H9 (cell line): ENCODE measurements at regions not wholly inside any gene's neighbourhood (a gene's known extent, or its start where the extent isn't known, plus 50 kb on each side); places are given as distances from the start of the nearest gene placed in this dataset.

ENCODE experiments used
- DNase-seq: peaks from one replicate; pipeline ENCODE4 v3.0.0-alpha.2; 2017
- H2AFZ ChIP-seq: one replicate; pipeline ENCODE4 v1.6.1; 2013; ENCODE audit warnings: mild to moderate bottlenecking, low read length, control low read depth, moderate library complexity
- H2AK5ac ChIP-seq: 2 replicates; pipeline ENCODE4 v1.6.1; 2013; ENCODE audit warnings: low read length, control low read depth, mixed read lengths; ENCODE audit not compliant: insufficient read length
- H2BK120ac ChIP-seq: one replicate; pipeline ENCODE4 v1.6.1; 2013; ENCODE audit warnings: low read depth, mild to moderate bottlenecking, low read length, control low read depth, inconsistent platforms; ENCODE audit not compliant: poor library complexity, severe bottlenecking
- H2BK12ac ChIP-seq: 2 replicates; pipeline ENCODE4 v1.6.1; 2013; ENCODE audit warnings: low read length, control low read depth, mixed read lengths, low read depth; ENCODE audit not compliant: insufficient read length
- H2BK15ac ChIP-seq: 2 replicates; pipeline ENCODE4 v1.6.1; 2013; ENCODE audit warnings: low read depth, low read length, control low read depth
- H2BK20ac ChIP-seq: one replicate; pipeline ENCODE4 v1.6.1; 2013; ENCODE audit warnings: low read depth, mild to moderate bottlenecking, low read length, control low read depth, inconsistent platforms; ENCODE audit not compliant: poor library complexity, severe bottlenecking
- H2BK5ac ChIP-seq: 2 replicates; pipeline ENCODE4 v1.6.1; 2013; ENCODE audit warnings: low read length, control low read depth, mixed read lengths; ENCODE audit not compliant: insufficient read length
- H3K14ac ChIP-seq: 2 replicates; pipeline ENCODE4 v1.6.1; 2013; ENCODE audit warnings: low read length, control low read depth; ENCODE audit not compliant: insufficient read depth
- H3K18ac ChIP-seq: 2 replicates; pipeline ENCODE4 v1.6.1; 2013; ENCODE audit warnings: low read depth, mild to moderate bottlenecking, mixed read lengths, low read length, control low read depth; ENCODE audit not compliant: insufficient read length
- H3K23ac ChIP-seq: 2 replicates; pipeline ENCODE4 v1.6.1; 2013; ENCODE audit warnings: low read length, control low read depth, mixed read lengths, low read depth; ENCODE audit not compliant: insufficient read length
- H3K23me2 ChIP-seq: 2 replicates; pipeline ENCODE4 v1.6.1; 2013; ENCODE audit warnings: low read depth, mild to moderate bottlenecking, mixed read lengths, low read length, control low read depth; ENCODE audit not compliant: insufficient read length, poor library complexity, severe bottlenecking
- H3K27ac ChIP-seq: 2 replicates; pipeline ENCODE4 v1.5.1; 2013; ENCODE audit warnings: low read length, control low read depth, mixed read lengths, low read depth; ENCODE audit not compliant: insufficient read length
- H3K27me3 ChIP-seq: 2 replicates; pipeline ENCODE4 v1.6.1; 2013; ENCODE audit warnings: low read length, control low read depth, inconsistent platforms; ENCODE audit not compliant: insufficient read depth
- H3K4ac ChIP-seq: 2 replicates; pipeline ENCODE4 v1.6.1; 2013; ENCODE audit warnings: low read depth, mild to moderate bottlenecking, control low read depth, inconsistent platforms, low read length, moderate library complexity
- H3K4me1 ChIP-seq: 2 replicates; pipeline ENCODE4 v1.6.1; 2013; ENCODE audit warnings: low read length, control low read depth, inconsistent platforms; ENCODE audit not compliant: insufficient read depth
- H3K4me2 ChIP-seq: 2 replicates; pipeline ENCODE4 v1.6.1; 2013; ENCODE audit warnings: low read length, control low read depth, mixed read lengths; ENCODE audit not compliant: insufficient read length, insufficient read depth
- H3K56ac ChIP-seq: 2 replicates; pipeline ENCODE4 v1.6.1; 2013; ENCODE audit warnings: low read depth, mild to moderate bottlenecking, mixed read lengths, low read length, control low read depth; ENCODE audit not compliant: insufficient read length
- H3K79me1 ChIP-seq: 2 replicates; pipeline ENCODE4 v1.6.1; 2013; ENCODE audit warnings: low read depth, mild to moderate bottlenecking, moderate library complexity, low read length, control low read depth, inconsistent platforms; ENCODE audit not compliant: insufficient read depth, poor library complexity, severe bottlenecking
- H3K79me2 ChIP-seq: 2 replicates; pipeline ENCODE4 v1.6.1; 2013; ENCODE audit warnings: low read length, control low read depth, inconsistent platforms; ENCODE audit not compliant: insufficient read depth
- H3K9ac ChIP-seq: 2 replicates; pipeline ENCODE4 v1.6.1; 2013; ENCODE audit warnings: low read length, control low read depth, mixed read lengths; ENCODE audit not compliant: insufficient read length; ENCODE audit errors: extremely low read depth
- H3K9me3 ChIP-seq: one replicate; pipeline ENCODE4 v1.6.1; 2013; ENCODE audit warnings: low read depth, low read length, inconsistent platforms; ENCODE audit not compliant: control insufficient read depth
- H3T11ph ChIP-seq: one replicate; pipeline ENCODE4 v1.6.1; 2013; ENCODE audit warnings: mild to moderate bottlenecking, low read length, control low read depth, inconsistent platforms
- H4K20me1 ChIP-seq: one replicate; pipeline ENCODE4 v1.6.1; 2013; ENCODE audit not compliant: control insufficient read depth, insufficient read length, insufficient read depth
- H4K5ac ChIP-seq: 2 replicates; pipeline ENCODE4 v1.6.1; 2013; ENCODE audit warnings: low read depth, mild to moderate bottlenecking, mixed read lengths, low read length, control low read depth; ENCODE audit not compliant: insufficient read length
- H4K8ac ChIP-seq: replicated peaks from 2 replicates; pipeline ENCODE4 v1.6.1; 2013; ENCODE audit warnings: low read length, control low read depth, mixed read lengths, low read depth; ENCODE audit not compliant: insufficient read length
- H4K91ac ChIP-seq: 2 replicates; pipeline ENCODE4 v1.6.1; 2013; ENCODE audit warnings: low read depth, mild to moderate bottlenecking, moderate library complexity, mixed read lengths, low read length, control low read depth; ENCODE audit not compliant: insufficient read length
- H3K27ac Mint-ChIP-seq, 3 experiments: 2 replicates in 2 of 3; 3 replicates in 1 of 3; pipeline ENCODE4 v1.8.0; 2020 to 2021; ENCODE audit warnings: mixed read lengths in 3 of 3, mild to moderate bottlenecking in 1 of 3, moderate library complexity in 1 of 3
- H3K27me3 Mint-ChIP-seq: 2 replicates; pipeline ENCODE4 v1.8.0; 2021; ENCODE audit warnings: low read depth, mild to moderate bottlenecking, moderate library complexity, mixed read lengths
- H3K36me3 Mint-ChIP-seq, 3 experiments: 2 replicates in 2 of 3; 3 replicates in 1 of 3; pipeline ENCODE4 v1.8.0; 2020 to 2021; ENCODE audit warnings: low read depth in 3 of 3, mixed read lengths in 3 of 3; ENCODE audit not compliant: insufficient read depth in 1 of 3
- H3K4me1 Mint-ChIP-seq, 2 experiments: 2 replicates each; pipeline ENCODE4 v1.8.0; 2020; ENCODE audit warnings: mixed read lengths in 2 of 2
- H3K4me3 Mint-ChIP-seq, 2 experiments: 2 replicates in 1 of 2; 3 replicates in 1 of 2; pipeline ENCODE4 v1.8.0; 2020 to 2021; ENCODE audit warnings: mild to moderate bottlenecking in 2 of 2, mixed read lengths in 2 of 2, moderate library complexity in 1 of 2
- H3K9me3 Mint-ChIP-seq, 2 experiments: 2 replicates in 1 of 2; 3 replicates in 1 of 2; pipeline ENCODE4 v1.8.0; 2020; ENCODE audit warnings: mild to moderate bottlenecking in 2 of 2, mixed read lengths in 2 of 2, moderate library complexity in 1 of 2
- CTCF ChIP-seq: fragments of 200-600 bp; sonication (generic); conservative IDR thresholded peaks from 3 replicates; pipeline ENCODE4 v1.8.0; 2021; ENCODE audit warnings: antibody characterized with exemption, mild to moderate bottlenecking
- WGBS: extraction: QIAGEN DNeasy Blood & Tissue Kit; methylation state at CpG from one replicate; pipeline ENCODE4 v1.1.7; 2013; ENCODE audit warnings: missing lambda C conversion rate, low lambda C conversion rate, mixed read lengths; ENCODE audit not compliant: insufficient read length; ENCODE audit errors: extremely low coverage; 5-methylcytosine and 5-hydroxymethylcytosine counted together

DNA sequence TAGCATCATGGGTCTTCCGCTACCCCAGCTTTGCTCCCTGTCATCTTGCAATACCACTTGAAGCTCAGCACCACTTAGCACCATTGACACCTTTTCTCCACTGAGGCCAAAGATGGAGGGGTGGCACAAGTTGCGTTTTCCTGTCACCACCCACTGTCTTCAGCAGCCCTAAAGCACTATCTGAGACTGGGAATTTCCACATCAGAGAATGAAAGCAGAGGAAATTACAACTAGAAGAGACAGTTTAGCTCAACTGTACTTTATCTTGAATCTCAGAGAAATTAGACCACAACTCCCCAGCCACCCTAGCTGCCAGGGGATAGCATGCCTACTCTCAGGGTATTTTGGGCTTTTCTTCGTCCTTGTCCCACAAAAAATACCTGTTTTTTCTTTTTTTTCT lies 111.0 kb downstream of the DDIT4L start:
- H3K56ac ChIP-seq: no peak overlapping the region
- H4K8ac ChIP-seq: no peak overlapping the region
- H2BK5ac ChIP-seq: no peak overlapping the region
- no peak for DNase-seq
- no peak overlapping the region for H3K4ac ChIP-seq
- Mint-ChIP-seq H3K9me3 (peaks cover 3 to 4% of the 10 kb centered on the region in 2 experiments; a peak in 4 of 5 replicates), H3K27ac (no peak overlapping the region; a peak in 1 of 7 replicates), H3K27me3 (no peaks in the 10 kb centered on the region), H3K36me3 (no peaks in the 10 kb centered on the region), H3K4me3 (no peak overlapping the region), H3K4me1 (peaks cover 9% of the 10 kb centered on the region in 2 experiments; a peak in 3 of 4 replicates)
- no peak overlapping the region for H3K18ac ChIP-seq
- H2BK20ac ChIP-seq: no peak overlapping the region
- no peaks in the 10 kb centered on the region for H3K79me1 ChIP-seq
- H3K23ac ChIP-seq: no peak overlapping the region
- H4K5ac ChIP-seq: no peak overlapping the region
- H2AK5ac ChIP-seq: no peak overlapping the region
- H3K27me3 ChIP-seq: no peaks in the 10 kb centered on the region
- H4K20me1 ChIP-seq: no peaks in the 10 kb centered on the region
- no peak overlapping the region for H3K27ac ChIP-seq
- no peak overlapping the region for H3K9ac ChIP-seq
- no peak overlapping the region for H3K14ac ChIP-seq
- H2BK120ac ChIP-seq: no peak overlapping the region
- H3K9me3 ChIP-seq: no peaks in the 10 kb centered on the region
- H2BK15ac ChIP-seq: no peak overlapping the region
- H4K91ac ChIP-seq: no peak overlapping the region
- no peak overlapping the region for H3T11ph ChIP-seq
- no peak for TF ChIP-seq CTCF
- no peaks in the 10 kb centered on the region for H3K4me1 ChIP-seq
- no peak overlapping the region for H2AFZ ChIP-seq
- H3K4me2 ChIP-seq: no peak overlapping the region
- no CpG with 5 or more reads among the region's 3 CpGs for WGBS
- peaks cover 3% of the 10 kb centered on the region; the same call in 1 of the 2 replicates for H3K79me2 ChIP-seq
- no peaks in the 10 kb centered on the region for H3K23me2 ChIP-seq
- H2BK12ac ChIP-seq: no peak overlapping the region
